ENCODE measurements at regions not wholly inside any gene's neighbourhood (a gene's known extent, or its start where the extent isn't known, plus 50 kb on each side); places are given as distances from the start of the nearest gene placed in this dataset.

DNA sequence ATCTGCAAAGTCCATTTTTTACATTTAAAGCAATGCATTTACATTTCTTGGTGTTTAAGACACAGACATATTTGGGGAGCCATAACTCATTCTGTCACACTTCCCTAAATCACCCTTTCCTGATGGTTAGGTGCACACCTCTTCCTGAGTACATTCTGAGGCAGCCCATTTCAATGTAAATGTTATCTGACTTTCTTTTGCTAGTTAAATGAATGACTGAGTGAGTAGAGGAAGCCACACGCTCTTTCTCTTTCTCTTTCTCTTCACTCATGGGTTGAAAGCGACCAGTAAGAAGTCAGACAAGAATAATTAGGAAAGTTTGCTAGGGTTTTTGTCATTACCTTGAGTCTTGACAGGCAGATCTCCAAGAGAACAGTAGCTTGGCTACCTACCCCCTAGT is 143.1 kb downstream of the S1PR1 start:
- TF ChIP-seq, protein P1, sequence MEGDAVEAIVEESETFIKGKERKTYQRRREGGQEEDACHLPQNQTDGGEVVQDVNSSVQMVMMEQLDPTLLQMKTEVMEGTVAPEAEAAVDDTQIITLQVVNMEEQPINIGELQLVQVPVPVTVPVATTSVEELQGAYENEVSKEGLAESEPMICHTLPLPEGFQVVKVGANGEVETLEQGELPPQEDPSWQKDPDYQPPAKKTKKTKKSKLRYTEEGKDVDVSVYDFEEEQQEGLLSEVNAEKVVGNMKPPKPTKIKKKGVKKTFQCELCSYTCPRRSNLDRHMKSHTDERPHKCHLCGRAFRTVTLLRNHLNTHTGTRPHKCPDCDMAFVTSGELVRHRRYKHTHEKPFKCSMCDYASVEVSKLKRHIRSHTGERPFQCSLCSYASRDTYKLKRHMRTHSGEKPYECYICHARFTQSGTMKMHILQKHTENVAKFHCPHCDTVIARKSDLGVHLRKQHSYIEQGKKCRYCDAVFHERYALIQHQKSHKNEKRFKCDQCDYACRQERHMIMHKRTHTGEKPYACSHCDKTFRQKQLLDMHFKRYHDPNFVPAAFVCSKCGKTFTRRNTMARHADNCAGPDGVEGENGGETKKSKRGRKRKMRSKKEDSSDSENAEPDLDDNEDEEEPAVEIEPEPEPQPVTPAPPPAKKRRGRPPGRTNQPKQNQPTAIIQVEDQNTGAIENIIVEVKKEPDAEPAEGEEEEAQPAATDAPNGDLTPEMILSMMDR (IDR thresholded peaks at IDR 0.05; ENCODE audit: extremely low read depth in 1 of 2, insufficient read depth in 1 of 2, low read depth in 1 of 2, low read length in 2 of 2): no peak
- TF ChIP-seq POLR2AphosphoS5 (IDR thresholded peaks at IDR 0.05; ENCODE audit: insufficient read depth, low read depth, low read length): no peak
- no peak for TF ChIP-seq GATA2 (IDR thresholded peaks at IDR 0.05; ENCODE audit: insufficient read depth, insufficient read length, low read depth, low read length)
- no peak for TF ChIP-seq FOS (IDR thresholded peaks at IDR 0.05; ENCODE audit: borderline replicate concordance, insufficient read depth, low read length)
- TF ChIP-seq MYC (IDR thresholded peaks at IDR 0.05; ENCODE audit: low read depth, low read length): no peak
- TF ChIP-seq POLR2A (IDR thresholded peaks at IDR 0.05; ENCODE audit: low read depth, low read length): no peak
- ChIA-PET CTCF (no interaction called here), POLR2A (no interaction called here)
- no peak for DNase-seq (ENCODE audit: low read depth, low spot score)
- Histone ChIP-seq H3K9me3 (replicated peaks; ENCODE audit: control insufficient read depth, insufficient read depth, low read length) (no peaks in the 10 kb centered on the region), H3K4me3 (replicated peaks in 1 of 3; ENCODE audit: insufficient read depth in 1 of 3, low read depth in 1 of 3, low read length in 3 of 3) (no peak overlapping the region), H3K36me3 (ENCODE audit: control insufficient read depth in 2 of 2, extremely low read depth in 1 of 2, insufficient read depth in 2 of 2, low read length in 2 of 2) (no peaks in the 10 kb centered on the region), H2AFZ (ENCODE audit: low read depth, low read length) (no peak overlapping the region), H3K9me1 (replicated peaks; ENCODE audit: control insufficient read depth, extremely low read depth, insufficient read depth, low read length) (no peaks in the 10 kb centered on the region), H3K79me2 (ENCODE audit: control insufficient read depth, insufficient read depth, low read length) (no peaks in the 10 kb centered on the region), H3K4me1 (ENCODE audit: control insufficient read depth, extremely low read depth, insufficient read depth, low read length) (no peaks in the 10 kb centered on the region), H3K4me2 (ENCODE audit: insufficient read depth, low read length) (no peak overlapping the region), H3K9ac (replicated peaks; ENCODE audit: extremely low read depth, insufficient read depth, low read length) (no peak overlapping the region), H4K20me1 (replicated peaks; ENCODE audit: control insufficient read depth, extremely low read depth, insufficient read depth, low read length) (no peaks in the 10 kb centered on the region), H3K27ac (ENCODE audit: insufficient read depth, low read depth, low read length) (no peak overlapping the region), H3K27me3 (ENCODE audit: control insufficient read depth in 2 of 2, insufficient read depth in 2 of 2, low read length in 2 of 2) (no peaks in the 10 kb centered on the region)
- dilution Hi-C loops (cut with MboI; ENCODE audit: extremely low pct_ligation_motif_present, low sequenced_read_pairs): no loop called here
- intact Hi-C loops (cut with micrococcal nuclease): loop anchor here (5.0 kb wide), 2 partner anchors 42 to 57 kb away; no protein-coding TSS in a partner anchor
- no TSS peak for BruUV-seq (replicated peaks)
- no peak for FAIRE-seq

DNA sequence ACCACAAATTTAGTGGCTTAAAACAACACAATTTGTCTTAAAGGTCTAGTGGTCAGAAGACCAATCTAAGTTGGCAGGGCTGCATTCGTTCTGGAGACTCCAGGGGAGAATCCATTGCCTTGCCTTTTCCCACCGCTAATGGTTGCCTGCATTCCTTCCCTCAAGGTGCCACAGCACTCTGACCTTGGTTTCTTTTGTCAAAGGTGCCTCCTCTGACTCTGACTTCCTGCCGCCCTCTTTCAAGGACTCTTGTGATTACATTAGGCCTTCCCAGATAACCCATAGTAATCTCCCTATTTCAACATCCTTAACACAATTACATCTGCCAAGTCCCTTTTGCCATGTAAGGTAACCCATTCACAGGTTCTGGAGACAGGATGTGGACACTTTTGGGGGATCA is 145.3 kb downstream of the S1PR1 start:
- intact Hi-C loops (cut with micrococcal nuclease) (loop anchor here (5.0 kb wide), 1 partner anchor 40 kb away; no protein-coding TSS in a partner anchor), dilution Hi-C loops (cut with MboI; ENCODE audit: extremely low pct_ligation_motif_present, low sequenced_read_pairs) (no loop called here)
- no peak overlapping the region for H2AFZ ChIP-seq (ENCODE audit: low read depth, low read length)
- H3K9me3 ChIP-seq (replicated peaks; ENCODE audit: control insufficient read depth, insufficient read depth, low read length): no peaks in the 10 kb centered on the region
- H4K20me1 ChIP-seq (replicated peaks; ENCODE audit: control insufficient read depth, extremely low read depth, insufficient read depth, low read length): no peaks in the 10 kb centered on the region
- FAIRE-seq (no peak), DNase-seq (ENCODE audit: low read depth, low spot score) (no peak)
- no peaks in the 10 kb centered on the region for H3K27me3 ChIP-seq (ENCODE audit: control insufficient read depth in 2 of 2, insufficient read depth in 2 of 2, low read length in 2 of 2)
- H3K9ac ChIP-seq (replicated peaks; ENCODE audit: extremely low read depth, insufficient read depth, low read length): no peak overlapping the region
- no peaks in the 10 kb centered on the region for H3K36me3 ChIP-seq (ENCODE audit: control insufficient read depth in 2 of 2, extremely low read depth in 1 of 2, insufficient read depth in 2 of 2, low read length in 2 of 2)
- no peak overlapping the region for H3K27ac ChIP-seq (ENCODE audit: insufficient read depth, low read depth, low read length)
- no peak overlapping the region for H3K4me3 ChIP-seq (replicated peaks in 1 of 3; ENCODE audit: insufficient read depth in 1 of 3, low read depth in 1 of 3, low read length in 3 of 3)
- H3K9me1 ChIP-seq (replicated peaks; ENCODE audit: control insufficient read depth, extremely low read depth, insufficient read depth, low read length): no peaks in the 10 kb centered on the region
- ChIA-PET POLR2A (no interaction called here), CTCF (no interaction called here)
- TF ChIP-seq FOS (IDR thresholded peaks at IDR 0.05; ENCODE audit: borderline replicate concordance, insufficient read depth, low read length) (no peak), JUN (IDR thresholded peaks at IDR 0.05; ENCODE audit: borderline replicate concordance, insufficient read depth, insufficient read length, low read depth) (no peak), EZH2 (IDR thresholded peaks at IDR 0.05; ENCODE audit: borderline replicate concordance, low read depth, low read length, severe bottlenecking) (no peak), POLR2A (IDR thresholded peaks at IDR 0.05; ENCODE audit: low read depth, low read length) (no peak), GATA2 (IDR thresholded peaks at IDR 0.05; ENCODE audit: insufficient read depth, insufficient read length, low read depth, low read length) (no peak), POLR2AphosphoS5 (IDR thresholded peaks at IDR 0.05; ENCODE audit: insufficient read depth, low read depth, low read length) (no peak), MYC (IDR thresholded peaks at IDR 0.05; ENCODE audit: low read depth, low read length) (no peak)
- TF ChIP-seq, protein P1 (IDR thresholded peaks at IDR 0.05; ENCODE audit: extremely low read depth in 1 of 2, insufficient read depth in 1 of 2, low read depth in 1 of 2, low read length in 2 of 2): no peak
- TF ChIP-seq, protein P2, sequence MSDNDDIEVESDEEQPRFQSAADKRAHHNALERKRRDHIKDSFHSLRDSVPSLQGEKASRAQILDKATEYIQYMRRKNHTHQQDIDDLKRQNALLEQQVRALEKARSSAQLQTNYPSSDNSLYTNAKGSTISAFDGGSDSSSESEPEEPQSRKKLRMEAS (IDR thresholded peaks at IDR 0.05; ENCODE audit: insufficient read depth, insufficient read length): no peak
- no peaks in the 10 kb centered on the region for H3K4me1 ChIP-seq (ENCODE audit: control insufficient read depth, extremely low read depth, insufficient read depth, low read length)
- no peak overlapping the region for H3K4me2 ChIP-seq (ENCODE audit: insufficient read depth, low read length)
- no TSS peak for BruUV-seq (replicated peaks)
- no peaks in the 10 kb centered on the region for H3K79me2 ChIP-seq (ENCODE audit: control insufficient read depth, insufficient read depth, low read length)
